ENCODE measurements at regions not wholly inside any gene's neighbourhood (a gene's known extent, or its start where the extent isn't known, plus 50 kb on each side); places are given as distances from the start of the nearest gene placed in this dataset.

DNA sequence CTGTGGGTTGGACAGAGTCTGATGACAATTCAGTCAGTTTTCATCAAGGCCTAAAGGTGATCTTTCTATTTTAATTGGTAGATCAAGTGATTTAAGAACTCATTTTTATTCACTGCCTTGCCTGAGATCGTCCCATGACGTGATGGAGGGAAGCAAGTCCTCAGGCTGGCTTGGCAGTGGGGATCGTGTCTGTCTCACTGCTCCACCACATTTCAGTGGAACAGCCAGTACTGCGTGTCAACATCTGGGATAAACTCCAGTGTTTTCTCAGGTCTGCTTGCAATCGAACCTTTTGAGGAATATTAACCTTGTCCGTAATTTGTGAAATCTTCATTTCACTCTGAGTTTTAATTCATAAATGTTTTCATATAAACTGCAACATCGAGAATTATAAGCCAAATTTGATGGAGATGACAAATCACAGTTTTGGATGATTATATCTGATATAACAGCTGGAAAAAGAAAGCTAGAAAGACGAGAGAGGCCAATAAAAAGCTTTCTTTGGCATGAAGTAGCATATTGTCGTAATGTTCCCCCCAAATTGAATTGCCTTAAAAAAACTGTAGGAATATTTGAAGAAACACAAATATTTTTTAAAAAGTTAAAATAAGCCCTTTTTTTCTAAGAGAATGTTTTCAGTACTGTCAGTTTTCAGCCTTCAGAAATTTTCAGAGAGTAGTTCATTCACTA is 414.7 kb upstream of the SPRED2 start:
- no peak for DNase-seq (ENCODE audit: low read depth, low spot score)

- no peak for DNase-seq (ENCODE audit: low read depth, low spot score)
Measured at GRCh38 chr2:65845442-65846182, 413.2 kb upstream of the SPRED2 start.

- no peak for DNase-seq (ENCODE audit: low read depth, low spot score)
Measured at GRCh38 chr2:65842104-65842503, 409.7 kb upstream of the SPRED2 start.

DNA sequence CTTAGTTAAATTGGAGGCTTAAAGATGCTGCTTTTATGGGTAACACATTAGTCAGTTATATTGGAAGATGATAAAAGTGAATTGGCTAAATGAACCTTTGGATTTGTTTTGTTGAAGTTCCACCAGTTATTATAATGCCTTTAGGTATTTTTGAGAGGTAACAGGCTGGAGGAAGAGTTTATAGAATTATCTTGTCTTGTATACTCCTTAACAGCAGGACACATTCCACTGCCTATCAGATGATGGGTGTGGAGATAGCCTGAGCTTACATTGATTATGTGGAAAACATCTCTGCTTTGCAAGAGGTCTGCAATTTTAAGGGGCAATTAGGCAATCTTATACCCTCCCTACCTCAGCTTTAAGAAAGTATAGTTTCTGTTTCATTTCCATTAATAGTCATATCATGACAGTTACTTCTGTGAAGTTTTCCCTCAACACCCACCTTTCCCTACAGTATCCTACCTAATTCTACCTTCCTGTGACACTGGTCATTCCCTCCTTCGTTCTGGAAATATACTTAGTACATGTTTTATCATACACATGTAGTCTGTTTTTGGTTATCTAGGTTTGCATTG is 403.7 kb upstream of the SPRED2 start:
- DNase-seq (ENCODE audit: low read depth, low spot score), result no peak

GRCh38 chr2:65834771-65835475 is 402.5 kb upstream of the SPRED2 start:
- no peak for DNase-seq (ENCODE audit: low read depth, low spot score)

DNA sequence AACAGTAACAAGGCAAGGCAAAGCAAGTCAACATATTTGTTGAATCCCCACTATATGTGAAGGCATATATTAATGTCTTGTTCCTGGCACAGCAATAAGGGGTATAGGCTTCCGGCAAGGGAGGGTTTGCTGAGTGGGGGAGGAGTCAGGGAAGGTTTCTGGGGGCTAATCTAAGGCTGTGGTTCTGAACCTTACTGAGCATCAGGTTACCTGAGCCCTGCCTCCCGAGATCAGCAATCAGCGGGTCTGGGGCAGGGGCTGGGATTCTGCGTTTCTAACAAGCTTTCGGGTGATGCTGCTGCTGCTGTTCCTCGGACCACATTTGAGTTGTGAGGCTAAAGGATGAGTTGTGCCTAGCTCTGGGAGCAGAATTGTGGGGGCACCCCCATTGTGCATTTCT is 401.7 kb upstream of the SPRED2 start:
- DNase-seq (ENCODE audit: low read depth, low spot score), result no peak

GRCh38 chr2:65831509-65831908 is 399.1 kb upstream of the SPRED2 start:
- DNase-seq (ENCODE audit: low read depth, low spot score), result no peak

DNA sequence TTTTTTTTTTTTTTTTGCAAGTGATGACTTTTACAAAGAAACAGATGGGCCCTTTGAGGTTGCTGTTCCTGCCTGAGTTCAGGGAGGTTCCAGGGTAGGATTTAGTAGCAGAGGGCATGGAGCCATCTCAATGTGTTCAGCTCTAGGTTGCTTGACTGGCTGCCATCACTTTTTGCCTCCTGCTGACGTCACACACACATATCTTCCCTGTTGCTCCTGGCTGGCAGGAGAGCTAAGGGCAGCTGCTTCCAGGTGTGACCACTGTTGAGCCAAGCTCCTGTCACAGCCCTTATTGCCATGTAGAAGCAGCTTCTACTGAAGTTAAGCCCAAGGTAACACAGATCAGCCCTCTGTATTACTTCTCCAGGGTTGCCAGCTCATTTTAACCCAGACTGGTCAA is 394.2 kb upstream of the SPRED2 start:
- DNase-seq (ENCODE audit: low read depth, low spot score), result no peak

GRCh38 chr2:65823511-65823910 is 391.1 kb upstream of the SPRED2 start:
- DNase-seq (ENCODE audit: low read depth, low spot score), result no peak

GRCh38 chr2:65820454-65820853 is 388.1 kb upstream of the SPRED2 start:
- no peak for DNase-seq (ENCODE audit: low read depth, low spot score)

- DNase-seq (ENCODE audit: low read depth, low spot score), result no peak
Measured at GRCh38 chr2:65819963-65820362, 387.6 kb upstream of the SPRED2 start.

DNA sequence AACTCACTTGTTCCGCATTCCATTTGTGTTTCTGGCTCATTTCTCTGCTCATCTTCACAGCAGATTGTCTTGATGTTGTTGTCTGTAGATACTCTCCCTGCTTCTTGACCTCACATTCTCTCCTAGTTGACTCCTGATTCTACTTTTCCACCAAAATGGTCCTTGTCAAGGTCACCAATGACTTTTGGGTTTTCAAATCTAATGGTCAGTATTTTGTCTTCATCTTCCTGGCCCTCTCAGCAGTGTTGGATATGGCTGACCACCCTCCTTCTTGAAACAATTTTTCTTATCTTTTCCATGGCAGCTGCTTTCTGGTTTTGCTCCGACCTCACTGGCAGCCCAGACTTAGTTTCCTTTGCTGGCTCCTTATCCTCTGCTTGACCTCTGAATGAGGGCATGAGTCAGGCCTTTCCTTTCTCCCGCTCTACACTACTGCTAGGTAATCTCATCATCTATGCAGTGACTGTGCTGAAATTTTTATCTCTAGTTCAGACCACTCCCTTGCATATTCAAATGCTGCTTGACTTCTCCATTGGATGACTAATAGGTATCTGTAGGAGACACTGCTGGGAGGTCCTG is 386.6 kb upstream of the SPRED2 start:
- no peak for DNase-seq (ENCODE audit: low read depth, low spot score)

- no peak for DNase-seq (ENCODE audit: low read depth, low spot score)
Measured at GRCh38 chr2:65813631-65814173, 381.3 kb upstream of the SPRED2 start.

DNA sequence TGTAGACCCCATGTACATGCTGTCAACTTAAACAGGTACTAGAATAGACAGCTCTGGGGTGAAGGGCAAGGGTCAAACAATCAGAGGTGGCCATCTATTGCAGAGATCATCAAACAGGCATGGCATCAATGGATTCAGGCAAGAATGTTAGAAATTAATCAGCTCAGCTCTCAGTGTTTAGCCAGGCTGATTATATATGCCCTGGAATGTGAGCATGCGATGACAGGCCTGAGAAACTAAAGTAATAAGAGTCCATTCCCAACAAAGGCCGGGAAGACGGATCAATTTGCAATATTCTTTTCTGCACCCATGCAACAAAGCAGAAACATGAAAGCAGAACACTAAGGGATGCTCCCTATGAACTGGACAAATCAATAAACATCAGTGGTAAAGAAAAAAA is 380.5 kb upstream of the SPRED2 start:
- no peak for DNase-seq (ENCODE audit: low read depth, low spot score)

GRCh38 chr2:65807942-65808341 is 375.5 kb upstream of the SPRED2 start:
- no peak for DNase-seq (ENCODE audit: low read depth, low spot score)

- DNase-seq (ENCODE audit: low read depth, low spot score), result no peak
Measured at GRCh38 chr2:65804777-65805176, 372.4 kb upstream of the SPRED2 start.

DNA sequence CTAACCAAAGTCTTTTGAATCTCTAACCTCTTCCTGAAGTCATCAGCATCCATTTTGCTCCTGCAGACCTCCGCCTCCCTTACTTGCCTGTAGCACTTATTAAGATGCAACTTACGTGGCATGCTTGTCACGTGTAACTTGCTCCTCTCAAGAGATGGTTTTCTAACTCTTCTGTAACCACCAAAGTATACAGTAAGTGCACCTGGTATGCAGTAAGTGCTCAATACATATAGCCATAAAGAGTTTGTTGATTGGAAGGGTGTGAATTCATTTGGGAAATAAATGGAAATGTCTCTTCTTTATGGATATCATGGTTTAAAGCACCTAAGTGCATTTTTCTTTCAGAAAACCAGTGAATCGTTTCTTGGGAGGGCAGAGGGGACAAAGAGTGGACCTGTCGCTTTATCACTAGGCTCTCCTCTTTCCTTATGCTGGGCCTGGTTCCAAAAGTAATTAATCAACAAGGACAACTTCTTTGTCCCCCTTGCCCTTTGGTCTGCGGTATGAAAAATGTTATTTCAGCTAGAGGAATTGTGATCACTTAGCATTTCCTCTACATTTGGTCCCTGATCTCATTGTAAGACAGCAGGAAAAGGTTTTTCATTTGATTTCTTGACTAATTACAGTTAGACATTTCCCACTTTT is 370.0 kb upstream of the SPRED2 start:
- no peak for DNase-seq (ENCODE audit: low read depth, low spot score)

DNA sequence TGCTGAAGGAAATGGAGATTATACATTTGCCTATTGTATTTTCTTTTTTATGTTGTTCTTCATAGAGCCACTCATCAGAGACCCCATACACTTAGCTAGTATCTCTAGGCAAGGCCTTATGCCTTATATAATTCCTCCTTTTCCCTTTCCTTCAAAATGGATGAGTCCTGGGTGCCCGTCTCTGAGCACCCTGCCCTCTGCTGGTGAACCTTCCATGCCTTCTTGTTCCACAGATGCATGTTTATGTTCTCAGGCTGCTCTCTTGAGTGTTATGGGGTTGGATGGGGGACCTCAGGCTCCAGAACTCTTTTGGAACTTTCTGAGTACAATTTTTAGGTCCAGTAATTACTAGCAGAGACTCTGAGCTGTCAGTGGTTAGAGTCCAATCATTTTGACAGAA is 368.6 kb upstream of the SPRED2 start:
- DNase-seq (ENCODE audit: low read depth, low spot score), result peak; percentile 5

- no peak for DNase-seq (ENCODE audit: low read depth, low spot score)
Measured at GRCh38 chr2:65799141-65799854, 366.9 kb upstream of the SPRED2 start.

- DNase-seq (ENCODE audit: low read depth, low spot score), result no peak
Measured at GRCh38 chr2:65798641-65799040, 366.2 kb upstream of the SPRED2 start.

GRCh38 chr2:65794994-65795393 is 362.6 kb upstream of the SPRED2 start:
- no peak for DNase-seq (ENCODE audit: low read depth, low spot score)
